GM12878 (cell line): ENCODE measurements at regions not wholly inside any gene's neighbourhood (a gene's known extent, or its start where the extent isn't known, plus 50 kb on each side); places are given as distances from the start of the nearest gene placed in this dataset.

Source experiments
- ATAC-seq: fragments of 200-7000 bp; cut with Tn5 transposase; 3 replicates; pipeline ENCODE4 v1.9.1; 2020; ENCODE audit warnings: mild to moderate bottlenecking, moderate library complexity
- BruUV-seq: library from RNA; stranded (reverse); fragments of 400-500 nt; replicated peaks from 2 replicates; lab custom pipeline; 2021; lab: Mats Ljungman, UMichigan
- CTCF ChIA-PET: fragments of 300-600 bp; sonication (Branson Sonifier 250); formaldehyde crosslinking; extraction: SDS; loops from one replicate; lab custom pipeline; 2021; ENCODE audit warnings: inconsistent platforms; lab: Yijun Ruan, JAX
- POLR2A ChIA-PET: fragments of 350-600 bp; formaldehyde crosslinking; extraction: SDS; loops from one replicate; lab custom pipeline; 2021; ENCODE audit warnings: inconsistent platforms; lab: Charles Lee
- RAD21 ChIA-PET: fragments of 300-600 bp; sonication (Branson Sonifier 250); formaldehyde crosslinking; loops from one replicate; lab custom pipeline; 2023; ENCODE audit warnings: antibody characterized with exemption; ENCODE audit not compliant: unreplicated experiment; lab: Charles Lee
- SMC1A ChIA-PET: fragments of 300-600 bp; sonication (Branson Sonifier 250); formaldehyde crosslinking; loops from one replicate; lab custom pipeline; 2023; ENCODE audit not compliant: unreplicated experiment, uncharacterized antibody; lab: Charles Lee
- DNase-seq: peaks from one replicate; pipeline ENCODE4 v3.0.0-alpha.2; 2011; ENCODE audit warnings: low read depth, low spot score
- FAIRE-seq: peaks from 3 replicates; lab custom pipeline; 2011; peaks lifted over from hg19 to GRCh38; lab: Jason Lieb, UNC
- H2AFZ ChIP-seq: 2 replicates; pipeline ENCODE4 v1.6.0; 2011; ENCODE audit warnings: low read depth, low read length, control low read depth; ENCODE audit not compliant: control insufficient read depth
- H3K27ac ChIP-seq: 2 replicates; pipeline ENCODE4 v1.5.1; 2011; ENCODE audit warnings: control low read depth; ENCODE audit not compliant: control insufficient read depth, insufficient read depth
- H3K27me3 ChIP-seq, 2 experiments: replicated peaks in 1 of 2; 2 replicates each; pipeline versions ENCODE4 v1.6.0 to v1.6.1; 2011; ENCODE audit warnings: low read length in 1 of 2; ENCODE audit not compliant: control insufficient read depth in 2 of 2, insufficient read depth in 2 of 2
- H3K36me3 ChIP-seq, 2 experiments: 2 replicates each; pipeline ENCODE4 v1.5.1; 2011; ENCODE audit warnings: low read length in 1 of 2; ENCODE audit not compliant: control insufficient read depth in 2 of 2, insufficient read depth in 2 of 2
- H3K4me1 ChIP-seq: 2 replicates; pipeline ENCODE4 v1.6.1; 2011; ENCODE audit warnings: mild to moderate bottlenecking, low read length, moderate library complexity, mixed read lengths; ENCODE audit not compliant: control insufficient read depth, insufficient read depth
- H3K4me2 ChIP-seq: 2 replicates; pipeline ENCODE4 v1.6.0; 2011; ENCODE audit warnings: control low read depth; ENCODE audit not compliant: control insufficient read depth, insufficient read depth
- H3K4me3 ChIP-seq: fragments of 200-600 bp; sonication (generic); 2 replicates; pipeline ENCODE4 v1.5.1; 2016
- H3K79me2 ChIP-seq: 2 replicates; pipeline ENCODE4 v1.6.0; 2011; ENCODE audit warnings: low read length; ENCODE audit not compliant: control insufficient read depth, insufficient read depth
- H3K9ac ChIP-seq: 2 replicates; pipeline ENCODE4 v1.8.0; 2011; ENCODE audit warnings: low read length, control low read depth, mixed read lengths; ENCODE audit not compliant: control insufficient read depth, insufficient read depth
- H3K9me3 ChIP-seq: replicated peaks from 3 replicates; pipeline ENCODE4 v1.5.1; 2011; ENCODE audit warnings: mild to moderate bottlenecking, low read length; ENCODE audit not compliant: control insufficient read depth, insufficient read depth
- H4K20me1 ChIP-seq: 2 replicates; pipeline ENCODE4 v1.6.0; 2011; ENCODE audit not compliant: control insufficient read depth, insufficient read depth
- ATF2 ChIP-seq: IDR thresholded peaks from 2 replicates; pipeline ENCODE4 v1.6.1; 2012; ENCODE audit warnings: low read length, inconsistent platforms
- BRCA1 ChIP-seq: IDR thresholded peaks from 2 replicates; pipeline ENCODE4 v1.6.1; 2011; ENCODE audit warnings: low read depth, low read length, improper control_type of control experiment
- E4F1 ChIP-seq: fragments of 450-650 bp; IDR thresholded peaks from 2 replicates; pipeline ENCODE4 v1.6.1; 2018; ENCODE audit warnings: borderline replicate concordance, mild to moderate bottlenecking; ENCODE audit not compliant: partially characterized antibody
- GABPA ChIP-seq: IDR thresholded peaks from 2 replicates; pipeline ENCODE4 v1.6.1; 2014; ENCODE audit warnings: antibody characterized with exemption, low read depth, mild to moderate bottlenecking, inconsistent platforms
- IRF3 ChIP-seq: fragments of 450-650 bp; IDR thresholded peaks from 2 replicates; pipeline ENCODE4 v1.6.1; 2014; ENCODE audit warnings: mild to moderate bottlenecking
- KAT2A ChIP-seq: conservative IDR thresholded peaks from 2 replicates; pipeline ENCODE4 v1.6.1; 2011; ENCODE audit warnings: low read depth, low read length; ENCODE audit not compliant: control insufficient read depth
- MLLT1 ChIP-seq: fragments of 450-650 bp; IDR thresholded peaks from 2 replicates; pipeline ENCODE4 v1.6.1; 2016; ENCODE audit warnings: mild to moderate bottlenecking
- NFIC ChIP-seq: IDR thresholded peaks from 2 replicates; pipeline ENCODE4 v1.6.1; 2012; ENCODE audit warnings: low read depth, mild to moderate bottlenecking, inconsistent platforms, low read length, moderate library complexity
- NFXL1 ChIP-seq: fragments of 450-650 bp; IDR thresholded peaks from 2 replicates; pipeline ENCODE4 v1.6.1; 2017; ENCODE audit warnings: antibody characterized with exemption, mild to moderate bottlenecking, borderline replicate concordance
- POLR2AphosphoS5 ChIP-seq: IDR thresholded peaks from 2 replicates; pipeline ENCODE4 v1.6.1; 2011; ENCODE audit warnings: mild to moderate bottlenecking, low read length, inconsistent platforms
- RAD21 ChIP-seq: IDR thresholded peaks from 2 replicates; pipeline ENCODE4 v1.6.1; 2011; ENCODE audit warnings: mild to moderate bottlenecking, low read depth, low read length, moderate library complexity; ENCODE audit not compliant: insufficient read depth
- RB1 ChIP-seq: fragments of 450-650 bp; formaldehyde crosslinking; IDR thresholded peaks from 2 replicates; pipeline ENCODE4 v1.6.1; 2017; ENCODE audit warnings: mild to moderate bottlenecking, borderline replicate concordance
- TBL1XR1 ChIP-seq: IDR thresholded peaks from 2 replicates; pipeline ENCODE4 v1.6.1; 2012; ENCODE audit warnings: low read depth, low read length, improper control_type of control experiment
- ZBTB40 ChIP-seq: fragments of 450-650 bp; IDR thresholded peaks from 2 replicates; pipeline ENCODE4 v1.6.1; 2016; ENCODE audit warnings: mild to moderate bottlenecking, moderate library complexity, borderline replicate concordance
- WGBS: methylation state at CpG from one replicate; pipeline ENCODE4 v1.1.6; 2016; ENCODE audit warnings: low lambda C conversion rate; ENCODE audit not compliant: insufficient replicate concordance, insufficient coverage; ENCODE audit errors: missing lambda C conversion rate; 5-methylcytosine and 5-hydroxymethylcytosine counted together
- in situ Hi-C: fragments of 300-500 bp; cut with MboI; formaldehyde crosslinking; loops from 9 replicates; pipeline ENCODE4 v1.14.3; 2018; ENCODE audit warnings: mixed read lengths
- intact Hi-C: fragments of 100-400 bp; cut with micrococcal nuclease; formaldehyde crosslinking; loops from one replicate; pipeline ENCODE4 v1.14.2; 2022; ENCODE audit not compliant: unreplicated experiment

GRCh38 chr7:42686594-42687156 lies 225.2 kb downstream of the C7orf25 start:
- Histone ChIP-seq H3K36me3 (no peaks in the 10 kb centered on the region), H4K20me1 (no peaks in the 10 kb centered on the region), H3K4me1 (no peaks in the 10 kb centered on the region), H3K9me3 (no peaks in the 10 kb centered on the region), H3K27ac (no peak overlapping the region), H3K4me3 (no peak overlapping the region), H3K4me2 (no peak overlapping the region), H3K27me3 (no peaks in the 10 kb centered on the region; a peak in 1 of 4 replicates), H2AFZ (no peak overlapping the region), H3K79me2 (no peaks in the 10 kb centered on the region), H3K9ac (no peak overlapping the region)
- POLR2A ChIA-PET = no interaction called here
- ATAC-seq = no peak
- DNase-seq = no peak
- CTCF ChIA-PET = no interaction called here
- intact Hi-C loops (no loop called here), in situ Hi-C loops (no loop called here)
- RAD21 ChIA-PET = no interaction called here
- WGBS = 42% methylated on average over 12 of the region's 12 CpGs
- SMC1A ChIA-PET = no interaction called here
- no TSS peak for BruUV-seq
- FAIRE-seq = no peak
- TF ChIP-seq E4F1 (no peak), NFXL1 (no peak), RAD21 (no peak), MLLT1 (no peak), POLR2AphosphoS5 (no peak), KAT2A (no peak), RB1 (no peak), BRCA1 (no peak), ZBTB40 (no peak), IRF3 (no peak), GABPA (no peak), NFIC (no peak), TBL1XR1 (no peak), ATF2 (no peak)
